HS-27A (cell line): ENCODE measurements at regions not wholly inside any gene's neighbourhood (a gene's known extent, or its start where the extent isn't known, plus 50 kb on each side); places are given as distances from the start of the nearest gene placed in this dataset.

Experiments used
- DNase-seq: peaks from one replicate; pipeline ENCODE4 v3.0.0-alpha.2; 2012; ENCODE audit warnings: low read depth, missing footprints

- no peak for DNase-seq
These were observed 53.9 kb upstream of the CTLA4 start for GRCh38 chr2:203813684-203814083.

DNA sequence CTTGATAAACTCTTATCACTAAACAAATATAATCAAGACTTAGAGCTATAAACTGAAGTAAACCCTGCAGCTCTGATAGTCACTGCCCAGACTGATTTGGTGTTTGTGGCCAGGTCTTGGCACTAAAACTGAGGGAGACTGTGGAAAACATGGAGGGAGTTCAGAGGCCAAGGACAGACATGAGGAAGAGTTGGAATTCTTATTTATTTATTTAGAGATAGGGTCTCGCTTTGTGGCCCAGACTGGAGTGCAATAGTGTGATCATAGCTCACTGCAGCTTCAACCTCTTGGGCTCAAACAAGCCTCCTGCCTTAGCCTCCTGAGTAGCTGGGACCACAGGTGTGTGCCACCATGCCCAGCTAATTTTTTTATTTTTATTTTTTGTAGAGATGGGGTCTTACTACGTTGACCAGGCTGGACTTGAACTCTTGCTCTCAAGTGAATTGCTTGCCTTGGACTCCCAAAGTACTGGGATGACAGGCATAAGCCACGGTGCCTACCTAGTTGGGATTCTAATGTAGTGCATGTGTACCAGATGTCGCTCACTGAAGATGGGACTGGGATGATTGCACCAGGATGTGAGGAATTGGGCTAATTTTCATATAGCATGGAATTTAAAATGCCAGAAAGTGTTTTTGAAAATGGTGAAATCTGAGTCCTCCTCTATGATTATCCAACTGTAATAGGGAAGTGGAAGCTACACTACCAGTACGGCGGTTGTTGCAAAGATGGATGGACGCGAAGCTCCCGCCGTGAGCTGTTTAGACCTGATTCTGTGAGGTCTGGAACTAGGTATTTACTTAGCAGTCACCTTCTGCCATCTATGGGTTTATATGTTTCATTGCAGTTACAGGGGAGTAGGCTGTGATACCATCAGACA lies 52.7 kb upstream of the CTLA4 start:
- no peak for DNase-seq

DNA sequence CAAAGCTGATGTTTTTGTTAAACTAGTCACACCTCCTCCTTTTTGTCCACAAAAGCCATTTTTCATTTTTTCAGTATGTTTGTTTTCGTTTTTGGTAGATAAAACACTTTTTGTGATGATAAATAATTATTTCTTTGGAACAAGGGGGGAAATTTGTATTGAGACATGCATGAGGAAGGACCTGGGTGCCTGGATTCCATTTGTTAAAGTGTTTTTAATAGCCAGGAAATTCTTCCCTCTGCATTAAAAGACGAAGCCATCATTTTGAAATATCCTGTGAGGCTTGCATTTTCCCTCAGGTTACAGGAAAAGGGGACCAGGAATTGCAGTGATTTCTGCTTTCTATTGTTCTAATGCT lies 52.1 kb upstream of the CTLA4 start:
- DNase-seq: no peak

- no peak for DNase-seq
These were observed 50.4 kb upstream of the CTLA4 start for GRCh38 chr2:203817147-203817546.
